SK-N-DZ (cell line): ENCODE measurements at regions not wholly inside any gene's neighbourhood (a gene's known extent, or its start where the extent isn't known, plus 50 kb on each side); places are given as distances from the start of the nearest gene placed in this dataset.

Source experiments
- DNase-seq: peaks from one replicate; pipeline ENCODE4 v3.0.0-alpha.2; 2015; ENCODE audit warnings: low spot score

DNA sequence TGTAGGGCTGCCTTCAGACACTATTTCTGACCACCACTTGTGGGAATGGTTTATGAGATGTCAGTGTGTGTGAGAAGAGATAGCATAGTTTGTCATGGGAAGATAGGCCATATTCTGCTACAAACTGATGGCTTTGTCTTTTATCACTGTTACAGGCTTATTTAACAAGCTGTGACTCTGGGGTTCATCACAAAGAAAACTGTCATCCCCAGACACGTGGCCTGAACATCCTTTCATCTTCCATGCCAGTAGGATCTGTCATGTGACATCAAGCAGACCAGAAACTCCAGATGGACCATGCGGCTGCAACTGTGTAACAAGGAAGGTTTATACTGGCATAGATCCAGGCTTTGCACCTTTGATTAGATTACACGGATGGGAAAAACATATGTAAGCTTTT lies 128.6 kb upstream of the KCNH7 start:
- peak; percentile 100 for DNase-seq

DNA sequence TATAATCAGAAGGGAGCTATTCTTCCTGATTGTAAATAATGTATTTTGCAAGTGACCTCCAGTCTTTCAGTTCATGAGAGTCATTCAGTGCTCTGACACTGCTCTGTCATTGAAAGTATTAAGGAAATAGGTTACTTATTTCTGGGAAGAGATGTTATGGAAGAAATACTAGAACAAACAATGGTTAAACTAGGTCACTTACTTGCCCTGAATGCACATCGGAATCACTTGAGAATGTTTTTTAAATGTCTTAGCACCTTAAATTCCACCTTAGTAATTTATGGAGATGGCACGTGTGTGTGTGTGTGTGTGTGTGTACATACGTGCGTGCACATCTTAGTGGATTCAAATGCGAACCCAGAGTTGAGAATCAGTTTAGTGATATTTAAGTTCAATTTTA lies 126.6 kb upstream of the KCNH7 start:
- DNase-seq, result no peak

DNA sequence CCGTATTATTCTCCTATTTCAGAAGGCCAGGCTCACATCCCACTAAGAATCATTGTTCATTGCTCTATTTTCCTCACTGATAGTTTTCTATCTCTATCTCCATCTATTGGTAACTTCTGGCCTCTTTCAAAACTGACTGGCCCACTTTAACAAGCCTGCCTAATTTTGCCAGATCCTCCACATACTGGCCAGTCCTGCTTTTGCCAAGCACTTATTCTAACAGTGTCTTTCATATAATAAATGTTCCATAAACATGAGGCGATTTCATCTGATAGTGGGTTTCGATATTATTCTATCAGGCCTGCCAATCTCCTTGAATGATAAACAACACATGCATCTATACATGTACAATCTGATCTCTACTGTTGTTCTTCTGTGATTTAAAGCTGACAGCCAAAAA lies 125.9 kb upstream of the KCNH7 start:
- DNase-seq, result peak; percentile 69

- no peak for DNase-seq
Measured at GRCh38 chr2:162963156-162963555, 124.6 kb upstream of the KCNH7 start.

DNA sequence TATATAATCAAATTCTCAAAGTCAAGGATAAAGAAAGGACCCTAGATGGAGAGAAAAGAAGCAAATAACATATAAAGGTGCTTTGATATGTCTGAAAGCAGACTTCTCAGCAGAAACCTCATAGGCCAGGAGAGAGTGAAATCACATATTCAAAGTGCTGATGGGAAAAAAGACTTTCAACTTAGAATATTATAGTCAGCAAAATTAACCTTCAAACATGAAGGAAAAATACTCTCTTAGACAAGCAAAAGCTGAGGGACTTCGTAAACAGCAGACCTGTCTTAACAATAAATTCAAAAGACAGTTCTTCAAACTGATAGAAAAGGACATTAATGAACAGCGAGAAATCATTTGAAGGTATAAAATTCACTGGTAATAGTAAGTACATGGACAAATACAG lies 107.2 kb upstream of the KCNH7 start:
- DNase-seq, result no peak

- DNase-seq, result no peak
Measured at GRCh38 chr2:162938387-162938786, 99.8 kb upstream of the KCNH7 start.

- no peak for DNase-seq
Measured at GRCh38 chr2:162934191-162934590, 95.6 kb upstream of the KCNH7 start.

- DNase-seq, result no peak
Measured at GRCh38 chr2:162932416-162932815, 93.8 kb upstream of the KCNH7 start.

GRCh38 chr2:162929571-162929970 lies 91.0 kb upstream of the KCNH7 start:
- no peak for DNase-seq

- DNase-seq, result no peak
Measured at GRCh38 chr2:162928356-162928755, 89.8 kb upstream of the KCNH7 start.

DNA sequence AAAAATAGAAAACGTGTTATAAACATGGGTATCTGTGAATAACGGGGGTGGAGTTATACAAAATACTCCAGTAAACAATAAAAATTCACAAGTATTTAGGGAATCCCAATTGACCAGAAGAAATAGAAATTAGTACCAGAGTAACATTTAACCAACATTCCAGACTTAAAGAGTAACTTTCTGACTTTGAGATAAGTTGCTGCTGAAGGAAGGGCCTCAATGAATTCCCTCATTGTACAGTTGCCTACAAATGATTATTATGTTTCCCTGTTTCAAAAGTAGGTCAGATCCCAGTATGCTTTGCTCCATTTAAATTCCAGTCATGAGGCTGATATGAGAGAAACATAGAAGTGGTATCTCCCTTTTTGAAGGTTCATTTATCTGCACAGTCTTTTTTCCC lies 88.3 kb upstream of the KCNH7 start:
- DNase-seq, result no peak

- DNase-seq, result no peak
Measured at GRCh38 chr2:162926501-162926900, 87.9 kb upstream of the KCNH7 start.

DNA sequence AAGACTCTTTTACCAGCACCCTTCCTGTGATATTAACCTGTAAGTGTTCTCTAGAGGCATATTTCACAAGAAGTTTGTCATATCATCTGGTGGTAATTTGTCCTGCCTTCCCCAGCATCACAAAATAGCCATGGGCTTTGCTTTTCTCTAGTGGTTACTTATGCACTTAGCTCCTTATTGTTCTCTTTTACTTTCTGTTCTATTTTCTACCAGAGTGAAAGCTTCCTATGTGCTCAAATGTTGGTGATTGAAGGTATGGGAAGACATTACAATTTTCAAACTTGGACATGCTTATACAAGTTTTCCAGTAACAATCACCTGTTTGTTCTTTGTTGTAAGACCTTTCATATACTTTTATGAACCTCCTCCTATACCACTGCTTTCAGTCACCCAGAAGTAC lies 87.0 kb upstream of the KCNH7 start:
- no peak for DNase-seq

- no peak for DNase-seq
Measured at GRCh38 chr2:162919111-162919510, 80.5 kb upstream of the KCNH7 start.

- DNase-seq, result no peak
Measured at GRCh38 chr2:162917626-162918025, 79.1 kb upstream of the KCNH7 start.

GRCh38 chr2:162916286-162916801 lies 77.8 kb upstream of the KCNH7 start:
- no peak for DNase-seq

DNA sequence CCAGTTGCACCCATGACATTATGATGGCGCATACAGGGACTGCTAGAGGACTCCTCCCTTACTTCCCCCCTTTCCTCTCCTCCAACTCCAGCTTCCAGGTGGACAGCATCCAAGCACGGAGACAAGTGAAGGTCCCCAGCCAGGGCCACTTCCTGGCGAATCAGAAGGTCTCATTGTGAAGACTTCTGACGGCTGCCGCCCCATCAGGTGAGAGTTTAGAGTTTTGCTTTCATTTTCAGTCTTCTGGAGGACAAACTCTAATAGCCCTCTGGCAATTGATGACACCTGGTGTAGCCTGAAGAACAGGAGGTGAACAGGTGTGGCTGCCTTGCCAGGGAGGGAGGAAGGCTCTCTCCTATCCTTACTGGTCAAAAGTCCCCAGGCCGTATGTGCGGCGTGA lies 77.3 kb upstream of the KCNH7 start:
- DNase-seq, result no peak

DNA sequence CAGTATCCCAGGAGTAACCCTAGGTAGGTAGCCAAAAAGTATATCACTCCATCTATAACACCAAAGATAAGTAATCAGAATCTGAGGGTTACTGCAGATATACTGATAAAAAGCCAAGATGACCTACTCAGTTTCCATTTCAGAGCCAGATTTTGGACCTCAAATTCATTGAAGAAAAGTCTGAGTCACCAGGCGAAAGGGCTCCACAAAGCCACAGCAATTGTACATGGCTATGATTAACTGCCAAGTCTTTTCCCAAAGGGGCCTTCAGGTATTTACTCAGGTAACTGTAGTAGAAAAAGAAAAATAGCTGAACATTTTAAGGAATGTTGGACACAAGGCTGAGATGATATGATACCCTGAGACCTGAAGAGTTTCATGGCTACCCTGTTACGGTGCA lies 75.6 kb upstream of the KCNH7 start:
- no peak for DNase-seq

DNA sequence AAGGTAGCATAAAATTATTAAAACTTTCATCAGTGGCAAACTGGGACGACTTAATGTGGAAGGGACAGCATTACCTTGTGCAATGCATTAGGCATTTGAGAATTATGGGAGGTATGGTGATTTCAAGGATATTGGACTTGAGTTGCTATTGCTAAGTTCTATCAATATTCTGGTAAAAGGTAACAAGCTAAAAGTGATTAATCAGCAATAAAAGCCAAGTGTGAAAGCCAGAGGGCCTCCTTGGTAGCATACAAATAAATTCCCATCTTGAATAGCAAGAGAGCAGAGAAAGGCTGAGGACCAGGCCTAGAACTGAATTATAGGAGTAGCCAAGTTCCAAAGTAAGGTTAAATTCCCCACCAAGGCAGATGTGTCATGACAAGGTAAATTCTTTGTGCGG lies 74.2 kb upstream of the KCNH7 start:
- no peak for DNase-seq

GRCh38 chr2:162908567-162908966 lies 70.0 kb upstream of the KCNH7 start:
- no peak for DNase-seq

DNA sequence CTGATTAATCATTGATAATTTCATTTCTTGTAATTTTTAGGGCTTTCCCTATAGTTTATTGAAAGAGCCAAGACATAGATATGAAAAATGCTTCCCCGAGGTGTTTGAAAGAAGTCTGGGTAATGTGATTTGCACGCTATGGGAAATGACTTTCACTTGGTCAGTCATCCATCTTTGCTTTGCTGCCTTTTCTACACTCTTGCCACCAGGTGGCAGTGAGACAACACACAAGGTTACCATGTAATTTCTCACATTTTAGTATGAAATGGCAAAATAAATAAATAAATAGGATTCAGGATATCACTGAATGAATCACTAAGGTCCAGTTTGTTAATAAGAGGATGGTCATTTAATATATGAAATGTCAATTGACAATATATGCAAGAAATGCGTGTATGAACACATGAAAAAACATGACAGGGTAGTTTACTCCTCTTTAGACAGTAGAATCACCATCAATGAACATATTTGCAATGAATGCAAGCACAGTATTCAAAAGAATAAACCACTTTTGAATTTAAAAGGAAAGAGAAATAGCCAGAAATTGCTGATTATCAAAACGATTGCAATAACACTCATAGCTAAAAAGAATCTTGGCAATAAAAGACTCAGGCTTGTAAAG lies 52.2 kb upstream of the KCNH7 start:
- peak; percentile 76 for DNase-seq

- DNase-seq, result no peak
Measured at GRCh38 chr2:162888652-162889051, 50.1 kb upstream of the KCNH7 start.
